ENCODE measurements at regions not wholly inside any gene's neighbourhood (a gene's known extent, or its start where the extent isn't known, plus 50 kb on each side); places are given as distances from the start of the nearest gene placed in this dataset.
"Not testable (repeated sequence)": the region's sequence is repeated elsewhere in the genome, so short reads cannot be mapped to it uniquely, and the experiment has no call there.

GRCh38 chr4:189124791-189125190 lies 815.9 kb upstream of the FRG1 start:
- DNase-seq = no peak

GRCh38 chr4:189126040-189126439 lies 814.6 kb upstream of the FRG1 start:
- DNase-seq = no peak

GRCh38 chr4:189128341-189128740 lies 812.3 kb upstream of the FRG1 start:
- no peak for DNase-seq

GRCh38 chr4:189129044-189129694 lies 811.5 kb upstream of the FRG1 start:
- no peak for DNase-seq

- peak; percentile 4 for DNase-seq
Measured at GRCh38 chr4:189131118-189131517, 809.6 kb upstream of the FRG1 start.

GRCh38 chr4:189136462-189136861 lies 804.2 kb upstream of the FRG1 start:
- no peak for DNase-seq

- no peak for DNase-seq
Measured at GRCh38 chr4:189143263-189143952, 797.3 kb upstream of the FRG1 start.

- no peak for DNase-seq
Measured at GRCh38 chr4:189147005-189147929, 793.4 kb upstream of the FRG1 start.

GRCh38 chr4:189155083-189155482 lies 785.6 kb upstream of the FRG1 start:
- not testable (repeated sequence) for DNase-seq

GRCh38 chr4:189162073-189162789 lies 778.4 kb upstream of the FRG1 start:
- DNase-seq = no peak

- no peak for DNase-seq
Measured at GRCh38 chr4:189162888-189163287, 777.8 kb upstream of the FRG1 start.

- DNase-seq = no peak
Measured at GRCh38 chr4:189176002-189176401, 764.7 kb upstream of the FRG1 start.

- DNase-seq = no peak
Measured at GRCh38 chr4:189177130-189177529, 763.5 kb upstream of the FRG1 start.

- DNase-seq = no peak
Measured at GRCh38 chr4:189178125-189178746, 762.4 kb upstream of the FRG1 start.

GRCh38 chr4:189185810-189186432 lies 754.8 kb upstream of the FRG1 start:
- DNase-seq = no peak

GRCh38 chr4:189187531-189188052 lies 753.1 kb upstream of the FRG1 start:
- no peak for DNase-seq

GRCh38 chr4:189198624-189199023 lies 742.0 kb upstream of the FRG1 start:
- no peak for DNase-seq

- no peak for DNase-seq
Measured at GRCh38 chr4:189200353-189200752, 740.3 kb upstream of the FRG1 start.

- peak; percentile 8 for DNase-seq
Measured at GRCh38 chr4:189202182-189202868, 738.3 kb upstream of the FRG1 start.

- no peak for DNase-seq
Measured at GRCh38 chr4:189202869-189203271, 737.8 kb upstream of the FRG1 start.

- DNase-seq = no peak
Measured at GRCh38 chr4:189204616-189205015, 736.1 kb upstream of the FRG1 start.
